ENCODE measurements at regions not wholly inside any gene's neighbourhood (a gene's known extent, or its start where the extent isn't known, plus 50 kb on each side); places are given as distances from the start of the nearest gene placed in this dataset.

- TF ChIP-seq, protein P1, sequence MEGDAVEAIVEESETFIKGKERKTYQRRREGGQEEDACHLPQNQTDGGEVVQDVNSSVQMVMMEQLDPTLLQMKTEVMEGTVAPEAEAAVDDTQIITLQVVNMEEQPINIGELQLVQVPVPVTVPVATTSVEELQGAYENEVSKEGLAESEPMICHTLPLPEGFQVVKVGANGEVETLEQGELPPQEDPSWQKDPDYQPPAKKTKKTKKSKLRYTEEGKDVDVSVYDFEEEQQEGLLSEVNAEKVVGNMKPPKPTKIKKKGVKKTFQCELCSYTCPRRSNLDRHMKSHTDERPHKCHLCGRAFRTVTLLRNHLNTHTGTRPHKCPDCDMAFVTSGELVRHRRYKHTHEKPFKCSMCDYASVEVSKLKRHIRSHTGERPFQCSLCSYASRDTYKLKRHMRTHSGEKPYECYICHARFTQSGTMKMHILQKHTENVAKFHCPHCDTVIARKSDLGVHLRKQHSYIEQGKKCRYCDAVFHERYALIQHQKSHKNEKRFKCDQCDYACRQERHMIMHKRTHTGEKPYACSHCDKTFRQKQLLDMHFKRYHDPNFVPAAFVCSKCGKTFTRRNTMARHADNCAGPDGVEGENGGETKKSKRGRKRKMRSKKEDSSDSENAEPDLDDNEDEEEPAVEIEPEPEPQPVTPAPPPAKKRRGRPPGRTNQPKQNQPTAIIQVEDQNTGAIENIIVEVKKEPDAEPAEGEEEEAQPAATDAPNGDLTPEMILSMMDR (IDR thresholded peaks at IDR 0.05) = no peak
- no peak for TF ChIP-seq POLR2A (IDR thresholded peaks at IDR 0.05)
These were observed 303.9 kb downstream of the FZD1 start for GRCh38 chr7:91568138-91568537.
